Fibroblast of lung (primary cell): ENCODE measurements at regions not wholly inside any gene's neighbourhood (a gene's known extent, or its start where the extent isn't known, plus 50 kb on each side); places are given as distances from the start of the nearest gene placed in this dataset.
"Not testable (repeated sequence)": the region's sequence is repeated elsewhere in the genome, so short reads cannot be mapped to it uniquely, and the experiment has no call there.

Experiments used
- DNase-seq, 2 donors: peaks; one replicate each; pipeline versions ENCODE4 v3.0.0 to v3.0.0-alpha.2; 2010; ENCODE audit warnings: low read depth in 2 of 2
- H2AFZ ChIP-seq: 2 replicates; pipeline ENCODE4 v1.5.1; 2012; ENCODE audit warnings: low read length, control low read depth, inconsistent platforms
- H3K27ac ChIP-seq: 2 replicates; pipeline ENCODE4 v1.5.1; 2011; ENCODE audit warnings: low read length, control low read depth; ENCODE audit not compliant: insufficient read depth
- H3K27me3 ChIP-seq: 2 replicates; pipeline ENCODE4 v1.5.1; 2011; ENCODE audit warnings: mild to moderate bottlenecking, low read length; ENCODE audit not compliant: control insufficient read depth, insufficient read depth
- H3K36me3 ChIP-seq: 2 replicates; pipeline ENCODE4 v1.5.1; 2011; ENCODE audit warnings: low read length; ENCODE audit not compliant: control insufficient read depth, insufficient read depth
- H3K4me1 ChIP-seq: 2 replicates; pipeline ENCODE4 v1.5.1; 2011; ENCODE audit warnings: low read length; ENCODE audit not compliant: control insufficient read depth, insufficient read depth; ENCODE audit errors: extremely low read depth
- H3K4me2 ChIP-seq: 2 replicates; pipeline ENCODE4 v1.5.1; 2011; ENCODE audit warnings: low read length, control low read depth; ENCODE audit not compliant: insufficient read depth; ENCODE audit errors: extremely low read depth
- H3K4me3 ChIP-seq, 4 experiments: fragments of 200-600 bp in 1 of 4; sonication (generic) in 1 of 4; replicated peaks in 1 of 4; 2 replicates each; pipeline ENCODE4 v1.5.1; 2011 to 2016; ENCODE audit warnings: low read length in 4 of 4, low read depth in 3 of 4, mild to moderate bottlenecking in 3 of 4, control low read depth in 2 of 4, inconsistent platforms in 1 of 4, mixed read lengths in 1 of 4; ENCODE audit not compliant: insufficient read depth in 1 of 4; ENCODE audit errors: control extremely low read depth in 1 of 4
- H3K79me2 ChIP-seq: 2 replicates; pipeline ENCODE4 v1.5.1; 2012; ENCODE audit warnings: mild to moderate bottlenecking, low read length, inconsistent platforms; ENCODE audit not compliant: control insufficient read depth, insufficient read depth
- H3K9ac ChIP-seq: 2 replicates; pipeline ENCODE4 v1.5.1; 2011; ENCODE audit warnings: mild to moderate bottlenecking, low read length, control low read depth; ENCODE audit not compliant: insufficient read depth
- H3K9me3 ChIP-seq: 2 replicates; pipeline ENCODE4 v1.5.1; 2012; ENCODE audit warnings: low read depth, low read length; ENCODE audit not compliant: control insufficient read depth, insufficient read depth
- H4K20me1 ChIP-seq: 2 replicates; pipeline ENCODE4 v1.5.1; 2011; ENCODE audit warnings: low read length; ENCODE audit not compliant: control insufficient read depth, insufficient read depth; ENCODE audit errors: extremely low read depth
- EZH2 ChIP-seq: IDR thresholded peaks from 2 replicates; pipeline ENCODE4 v1.5.1; 2012; ENCODE audit warnings: low read length, control low read depth, mild to moderate bottlenecking; ENCODE audit errors: missing control alignments
- TF ChIP-seq, protein P1 (sequence below), 2 donors: IDR thresholded peaks in 1 of 2; conservative IDR thresholded peaks in 1 of 2; 1 replicate in 1 of 2; 2 replicates in 1 of 2; pipeline ENCODE4 v1.5.1; 2011 to 2012; ENCODE audit warnings: low read length in 2 of 2, control low read depth in 1 of 2, inconsistent platforms in 1 of 2, low read depth in 1 of 2, mild to moderate bottlenecking in 1 of 2

DNA sequence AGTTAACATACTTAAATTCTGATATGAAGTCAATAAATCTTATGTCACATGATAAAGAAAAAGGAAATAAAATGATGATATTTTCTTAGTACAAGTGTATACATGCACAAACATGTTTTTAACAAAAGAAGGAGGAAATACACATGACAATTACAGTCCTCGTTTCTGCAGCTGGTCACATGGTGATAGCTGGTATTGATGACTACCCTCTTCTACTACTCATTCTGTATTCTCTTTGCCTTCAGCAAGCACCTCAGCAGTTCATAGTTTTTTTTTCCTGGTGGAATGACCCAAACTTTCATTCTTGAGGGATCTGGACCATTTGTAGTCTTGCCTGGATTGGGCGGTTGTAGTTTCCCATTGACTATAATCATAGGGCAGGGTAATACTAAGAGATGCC is 64.4 kb upstream of the CFAP126 start:
- Histone ChIP-seq H3K4me1 (no peaks in the 10 kb centered on the region), H3K9ac (no peak overlapping the region), H2AFZ (no peak overlapping the region), H4K20me1 (no peaks in the 10 kb centered on the region), H3K9me3 (no peaks in the 10 kb centered on the region), H3K36me3 (no peaks in the 10 kb centered on the region), H3K4me2 (no peak overlapping the region), H3K79me2 (no peaks in the 10 kb centered on the region), H3K27me3 (no peaks in the 10 kb centered on the region), H3K27ac (no peak overlapping the region), H3K4me3 (no peak overlapping the region)
- TF ChIP-seq EZH2, result no peak
- TF ChIP-seq, protein P1, sequence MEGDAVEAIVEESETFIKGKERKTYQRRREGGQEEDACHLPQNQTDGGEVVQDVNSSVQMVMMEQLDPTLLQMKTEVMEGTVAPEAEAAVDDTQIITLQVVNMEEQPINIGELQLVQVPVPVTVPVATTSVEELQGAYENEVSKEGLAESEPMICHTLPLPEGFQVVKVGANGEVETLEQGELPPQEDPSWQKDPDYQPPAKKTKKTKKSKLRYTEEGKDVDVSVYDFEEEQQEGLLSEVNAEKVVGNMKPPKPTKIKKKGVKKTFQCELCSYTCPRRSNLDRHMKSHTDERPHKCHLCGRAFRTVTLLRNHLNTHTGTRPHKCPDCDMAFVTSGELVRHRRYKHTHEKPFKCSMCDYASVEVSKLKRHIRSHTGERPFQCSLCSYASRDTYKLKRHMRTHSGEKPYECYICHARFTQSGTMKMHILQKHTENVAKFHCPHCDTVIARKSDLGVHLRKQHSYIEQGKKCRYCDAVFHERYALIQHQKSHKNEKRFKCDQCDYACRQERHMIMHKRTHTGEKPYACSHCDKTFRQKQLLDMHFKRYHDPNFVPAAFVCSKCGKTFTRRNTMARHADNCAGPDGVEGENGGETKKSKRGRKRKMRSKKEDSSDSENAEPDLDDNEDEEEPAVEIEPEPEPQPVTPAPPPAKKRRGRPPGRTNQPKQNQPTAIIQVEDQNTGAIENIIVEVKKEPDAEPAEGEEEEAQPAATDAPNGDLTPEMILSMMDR (conservative IDR thresholded peaks at IDR 0.05 in 1 of 2, IDR thresholded peaks at IDR 0.05 in 1 of 2; ENCODE audit: low read depth in 1 of 2, low read length in 2 of 2), result no peak
- DNase-seq, result no peak

DNA sequence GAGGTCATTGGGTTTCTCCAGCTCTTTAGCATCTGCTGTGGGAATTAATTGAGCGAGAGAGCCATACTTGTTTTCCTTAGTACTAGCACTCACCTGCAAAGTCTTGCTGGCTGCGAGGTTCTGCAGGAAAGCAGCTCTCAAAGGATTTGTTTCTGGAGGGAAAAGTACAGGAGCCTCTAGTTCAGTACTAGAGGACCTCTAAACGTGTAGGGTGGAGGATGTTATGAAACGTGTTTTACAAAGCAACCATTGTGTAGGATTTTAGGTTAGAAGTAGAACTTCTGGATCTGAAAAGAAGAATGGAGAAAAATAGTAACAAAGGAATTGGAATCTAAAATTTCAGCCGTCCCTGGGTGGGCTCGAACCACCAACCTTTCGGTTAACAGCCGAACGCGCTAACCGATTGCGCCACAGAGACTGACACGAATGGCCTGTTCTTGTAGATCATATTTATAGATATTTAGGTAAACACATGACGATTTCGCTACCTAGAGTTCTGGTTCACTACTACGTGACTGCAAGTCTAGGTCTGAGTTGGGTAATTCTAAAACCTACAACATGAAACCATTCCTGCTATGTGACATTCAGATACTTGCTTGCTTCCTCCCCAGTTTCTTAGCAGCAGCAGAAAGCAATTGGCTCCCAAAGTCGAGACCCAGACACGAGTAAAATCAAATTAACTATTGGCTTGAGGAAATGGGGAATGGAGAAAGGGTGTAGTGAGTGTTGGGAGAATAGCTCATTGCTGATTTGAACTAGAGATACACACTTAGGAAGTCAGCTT is 60.2 kb upstream of the CFAP126 start:
- H3K27ac ChIP-seq, result no peak overlapping the region
- no peaks in the 10 kb centered on the region for H3K27me3 ChIP-seq
- H3K9me3 ChIP-seq, result no peaks in the 10 kb centered on the region
- H3K9ac ChIP-seq, result no peak overlapping the region
- H3K79me2 ChIP-seq, result no peaks in the 10 kb centered on the region
- TF ChIP-seq EZH2, result no peak
- TF ChIP-seq, protein P1 (conservative IDR thresholded peaks at IDR 0.05 in 1 of 2, IDR thresholded peaks at IDR 0.05 in 1 of 2; ENCODE audit: low read depth in 1 of 2, low read length in 2 of 2), result no peak
- H3K36me3 ChIP-seq, result no peaks in the 10 kb centered on the region
- DNase-seq, result peak; percentile 24 to 65
- no peaks in the 10 kb centered on the region for H4K20me1 ChIP-seq
- H3K4me1 ChIP-seq, result no peaks in the 10 kb centered on the region
- peak overlapping the region; percentile 76 for H3K4me2 ChIP-seq
- H2AFZ ChIP-seq, result no peak overlapping the region
- H3K4me3 ChIP-seq, result peak overlapping the region in 2 of 4 experiments; percentile 8 to 65

DNA sequence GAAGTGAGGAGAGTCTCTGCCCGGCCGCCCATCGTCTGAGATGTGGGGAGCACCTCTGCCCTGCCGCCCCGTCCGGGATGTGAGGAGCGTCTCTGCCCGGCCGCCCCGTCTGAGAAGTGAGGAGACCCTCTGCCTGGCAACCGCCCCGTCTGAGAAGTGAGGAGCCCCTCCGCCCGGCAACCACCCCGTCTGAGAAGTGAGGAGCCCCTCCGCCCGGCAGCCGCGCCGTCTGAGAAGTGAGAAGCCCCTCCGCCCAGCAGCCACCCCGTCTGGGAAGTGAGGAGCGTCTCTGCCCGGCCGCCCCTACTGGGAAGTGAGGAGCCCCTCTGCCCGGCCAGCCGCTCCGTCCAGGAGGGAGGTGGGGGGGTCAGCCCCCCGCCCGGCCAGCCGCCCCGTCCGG is 55.2 kb upstream of the CFAP126 start:
- H3K27ac ChIP-seq, H3K79me2 ChIP-seq, H3K4me1 ChIP-seq, H3K27me3 ChIP-seq, DNase-seq, H3K36me3 ChIP-seq, H3K9ac ChIP-seq, H2AFZ ChIP-seq, H4K20me1 ChIP-seq, H3K9me3 ChIP-seq, H3K4me2 ChIP-seq, H3K4me3 ChIP-seq: not testable (repeated sequence)
